Myocyte (in vitro differentiated cells): ENCODE measurements at regions not wholly inside any gene's neighbourhood (a gene's known extent, or its start where the extent isn't known, plus 50 kb on each side); places are given as distances from the start of the nearest gene placed in this dataset.

Experiments used
- DNase-seq: peaks from one replicate; pipeline ENCODE4 v3.0.0-alpha.2; 2012; ENCODE audit warnings: low read depth

DNA sequence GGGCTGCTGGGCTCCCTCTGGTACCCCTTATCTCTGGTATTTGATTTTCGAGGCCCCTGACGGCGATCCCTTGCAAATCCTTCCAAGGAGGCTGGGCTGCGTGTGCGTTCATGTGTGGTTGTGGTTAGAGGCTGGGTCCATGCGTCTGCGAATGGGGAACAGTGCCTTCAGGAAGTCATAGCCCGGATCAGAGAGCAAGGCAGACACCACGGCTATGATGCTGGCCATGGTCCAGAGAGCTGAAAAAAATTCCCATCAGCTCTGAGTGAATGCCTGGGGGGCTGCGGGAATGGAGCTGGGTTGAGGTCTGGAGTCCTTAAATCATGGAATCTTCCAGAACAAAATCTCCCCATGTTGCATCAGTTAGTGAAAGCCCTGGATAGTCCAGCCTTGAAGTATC, 145.5 kb downstream of the ACKR3 start:
- no peak for DNase-seq

- peak; percentile 15 for DNase-seq
Observed at GRCh38 chr2:236715491-236715961, 145.9 kb downstream of the ACKR3 start.

GRCh38 chr2:236717120-236717519, 147.5 kb downstream of the ACKR3 start:
- DNase-seq = no peak

DNA sequence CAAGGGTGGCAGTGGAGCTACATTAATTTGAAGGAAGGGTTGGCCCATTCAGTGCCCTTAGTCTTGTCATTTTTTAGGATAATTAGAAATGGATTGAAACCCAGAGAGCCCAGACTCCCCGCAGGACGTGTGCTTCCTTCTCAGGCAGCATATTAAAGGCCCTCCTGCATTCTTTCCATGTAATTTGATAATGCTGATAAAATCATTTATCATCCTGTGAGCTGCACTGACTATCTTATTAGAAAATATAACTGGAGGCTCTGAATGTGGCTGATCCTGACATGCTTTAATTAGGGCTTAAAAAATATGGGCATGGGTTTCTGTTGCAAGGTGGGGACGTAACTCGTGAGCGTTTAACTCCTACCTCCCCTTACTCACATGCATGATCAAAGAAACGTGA, 148.1 kb downstream of the ACKR3 start:
- no peak for DNase-seq

DNA sequence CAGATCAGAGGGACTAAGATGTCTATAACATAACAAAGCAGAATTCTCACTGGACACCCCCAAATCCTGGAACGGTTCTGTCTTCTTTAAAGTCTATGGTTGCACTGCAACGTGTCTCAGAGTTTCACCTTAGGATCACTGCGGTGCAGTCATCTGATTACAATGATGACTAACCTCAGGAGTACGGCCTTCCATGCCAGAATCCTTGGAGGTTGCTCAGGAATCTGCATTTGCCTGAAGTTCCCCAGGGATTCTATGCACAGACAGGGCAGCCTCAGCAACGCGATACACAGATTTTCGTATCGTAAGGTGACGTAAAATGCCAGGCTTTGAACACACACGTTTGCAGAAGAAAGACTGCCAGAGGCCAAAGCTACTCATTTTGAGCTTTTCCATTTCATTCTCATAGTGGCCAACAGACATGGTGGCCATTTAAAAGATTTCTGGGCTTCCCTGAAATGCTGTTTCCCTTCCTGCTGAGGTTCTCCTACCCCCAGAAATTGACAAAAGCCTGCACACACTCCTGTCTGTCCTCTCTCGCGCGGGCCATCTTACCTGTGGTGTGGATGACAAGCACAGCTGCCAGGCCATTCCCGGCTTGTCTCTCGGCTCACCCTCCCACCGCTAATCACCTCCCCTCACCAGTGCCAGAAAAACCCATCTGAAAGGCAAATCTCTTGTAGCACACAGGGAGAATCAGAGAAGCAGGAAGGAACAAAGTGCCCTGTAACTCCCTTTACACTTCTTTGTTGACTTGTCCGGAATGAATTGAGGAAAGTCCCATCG, 148.8 kb downstream of the ACKR3 start:
- DNase-seq = no peak

GRCh38 chr2:236719192-236719635, 149.6 kb downstream of the ACKR3 start:
- DNase-seq = no peak

DNA sequence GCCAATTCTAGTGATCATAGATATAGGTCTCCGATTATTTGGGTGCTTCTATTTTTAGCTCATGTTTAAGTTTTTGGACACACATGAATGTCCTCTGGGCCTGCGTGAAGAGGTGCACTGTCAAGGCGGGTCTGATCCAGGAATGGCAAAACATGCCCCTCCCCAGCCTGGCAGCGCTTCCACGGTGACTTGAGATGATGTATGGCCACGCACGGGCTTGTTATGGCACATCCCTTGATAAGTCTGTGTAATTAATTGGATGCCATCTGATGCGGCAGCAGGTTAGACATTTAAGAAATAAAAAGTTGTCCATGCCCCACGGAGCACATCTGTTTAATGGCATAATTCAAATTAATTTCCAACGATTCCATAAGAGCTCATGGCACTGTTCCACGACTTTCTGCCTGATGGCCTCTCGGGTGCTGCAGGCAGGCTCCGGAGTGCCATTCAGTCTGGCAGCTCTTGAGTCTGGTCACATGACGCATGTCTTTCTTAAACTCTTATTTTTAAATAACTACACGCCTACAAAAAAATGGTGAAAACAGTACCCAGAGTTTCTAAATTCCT, 151.4 kb downstream of the ACKR3 start:
- DNase-seq = no peak

- DNase-seq = no peak
Observed at GRCh38 chr2:236724200-236724599, 154.6 kb downstream of the ACKR3 start.

- DNase-seq = no peak
Observed at GRCh38 chr2:236726701-236727450, 157.3 kb downstream of the ACKR3 start.

DNA sequence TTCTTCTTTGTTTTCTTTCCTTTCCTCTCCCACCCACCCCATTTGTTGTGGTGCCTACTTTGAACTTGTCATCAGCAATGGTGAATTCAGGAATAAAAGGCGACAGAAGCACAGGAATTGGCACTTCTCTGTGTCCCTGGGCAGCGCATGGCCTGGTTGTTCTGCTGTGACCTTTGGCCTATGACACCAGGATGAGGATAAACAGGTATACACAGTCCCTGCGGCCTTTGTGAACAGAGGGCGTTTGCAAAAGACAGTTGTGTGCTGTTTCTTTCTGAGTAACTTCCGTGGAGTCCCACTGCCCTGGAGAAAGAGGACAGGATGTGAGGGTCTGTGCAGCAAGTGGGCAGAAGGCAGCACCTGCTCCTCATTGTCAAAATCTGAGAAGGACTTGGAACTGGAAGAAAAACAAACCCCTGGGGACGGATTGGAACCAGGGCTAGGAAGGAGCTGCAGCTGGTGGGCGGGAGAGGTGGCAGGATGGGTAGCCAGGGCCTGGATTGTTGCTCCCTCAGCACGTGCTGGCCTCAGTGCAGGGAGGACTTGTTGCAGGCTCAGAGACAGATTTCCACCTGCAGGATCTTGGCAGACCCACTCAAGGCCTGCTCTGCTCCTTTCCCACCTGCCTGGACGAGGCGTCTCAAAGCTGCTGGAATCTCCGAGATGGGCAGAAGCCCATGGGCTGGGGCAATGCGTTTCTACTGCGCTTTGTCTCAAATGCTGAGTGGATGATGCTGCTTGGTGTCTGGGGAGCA, 159.5 kb downstream of the ACKR3 start:
- no peak for DNase-seq

DNA sequence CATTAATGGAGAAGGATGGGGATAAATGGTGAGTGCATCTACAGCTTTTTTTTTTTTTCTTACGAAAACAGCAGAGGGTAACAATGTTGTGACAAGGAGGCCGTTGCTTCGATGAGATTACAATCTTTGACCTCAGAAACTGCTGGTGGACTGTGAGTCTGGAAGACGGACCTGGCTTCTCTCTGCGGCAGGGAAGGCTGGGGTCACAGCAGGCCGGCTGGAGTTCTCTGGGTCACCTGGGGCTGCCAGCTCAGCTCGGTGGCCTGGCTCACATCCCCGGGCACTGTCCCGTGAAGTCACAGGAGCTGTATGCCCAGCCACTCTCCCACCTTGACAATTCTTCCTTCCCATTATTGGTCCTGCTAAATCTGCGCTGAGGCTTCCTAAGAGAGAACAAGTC, 160.8 kb downstream of the ACKR3 start:
- DNase-seq = no peak

DNA sequence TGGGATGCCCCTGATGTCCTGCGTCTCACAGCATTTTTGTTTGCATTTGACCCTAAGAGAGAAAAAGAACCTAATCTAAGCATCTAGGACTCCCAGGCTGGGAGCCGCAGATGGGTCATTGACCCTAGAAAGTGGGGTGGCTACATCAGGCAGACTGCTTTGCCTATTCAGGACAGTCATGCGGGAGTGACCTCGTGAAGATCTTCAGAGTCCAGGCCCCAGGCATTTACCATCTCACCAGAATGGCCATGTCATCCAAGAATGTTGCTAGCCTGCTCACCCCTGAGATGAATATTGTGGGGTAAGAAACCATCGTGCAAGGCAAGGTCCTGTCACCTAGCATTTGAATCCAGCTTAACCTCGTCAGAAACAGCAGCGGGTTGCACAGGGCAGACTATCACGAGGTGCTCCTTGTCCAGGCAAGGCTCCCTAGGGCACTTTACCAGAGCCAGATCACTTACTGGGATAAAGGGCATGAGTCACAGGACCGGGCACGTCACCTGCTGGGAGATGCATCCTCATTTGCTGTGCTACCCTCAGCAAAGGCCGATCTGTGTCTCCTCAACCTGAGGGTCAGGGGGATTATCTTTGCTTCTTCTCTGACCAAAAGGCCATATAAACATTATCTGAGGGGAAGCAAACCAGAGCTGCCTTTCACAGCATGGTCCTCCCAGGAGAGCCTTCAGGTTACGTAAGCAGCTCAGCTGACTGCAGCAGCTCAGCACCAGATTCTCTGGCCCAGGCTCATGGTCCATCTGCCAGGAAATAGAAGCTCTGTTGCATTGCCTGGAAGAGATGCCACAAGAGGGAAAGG, 162.3 kb downstream of the ACKR3 start:
- DNase-seq = peak; percentile 52

- no peak for DNase-seq
Observed at GRCh38 chr2:236733156-236733555, 163.5 kb downstream of the ACKR3 start.

GRCh38 chr2:236735825-236736238, 166.2 kb downstream of the ACKR3 start:
- DNase-seq = no peak

DNA sequence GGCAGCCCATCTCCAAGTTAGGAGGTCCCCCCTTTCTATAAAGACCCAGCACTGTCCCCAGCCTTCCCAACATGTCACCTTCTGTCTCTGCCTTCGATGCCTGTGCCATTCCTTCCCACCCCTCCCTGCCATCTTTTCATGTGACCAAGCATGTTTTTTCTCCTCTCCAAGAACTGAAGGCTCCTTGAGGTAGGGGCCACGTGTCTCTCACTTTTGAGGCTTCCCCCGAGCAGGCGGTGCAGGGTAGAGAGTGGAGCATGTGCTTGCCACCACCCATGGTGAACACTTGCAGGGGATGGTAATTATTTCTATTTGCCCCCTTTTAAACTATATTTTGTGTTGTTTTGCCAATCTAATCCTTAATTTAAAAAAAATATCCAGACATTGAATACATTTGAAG, 168.4 kb downstream of the ACKR3 start:
- DNase-seq = no peak

DNA sequence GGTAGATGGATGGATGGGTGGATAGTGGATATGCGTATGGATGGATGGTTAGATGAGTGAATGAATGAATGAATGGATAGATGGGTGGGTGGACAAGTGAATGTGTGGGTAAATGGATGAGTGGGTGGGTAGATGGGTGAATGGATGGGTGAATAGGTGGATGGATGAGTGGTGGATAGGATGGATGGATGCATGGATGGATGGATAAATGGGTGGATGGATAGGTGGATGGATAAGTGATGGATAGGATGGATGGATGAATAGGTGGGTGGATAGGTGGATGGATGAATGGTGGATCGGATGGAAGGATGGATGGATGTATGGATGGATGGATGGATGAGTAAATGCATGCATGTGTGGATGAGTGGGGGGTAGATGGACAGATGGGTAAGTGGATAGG, 169.3 kb downstream of the ACKR3 start:
- no peak for DNase-seq

- DNase-seq = no peak
Observed at GRCh38 chr2:236739663-236740062, 170.0 kb downstream of the ACKR3 start.

DNA sequence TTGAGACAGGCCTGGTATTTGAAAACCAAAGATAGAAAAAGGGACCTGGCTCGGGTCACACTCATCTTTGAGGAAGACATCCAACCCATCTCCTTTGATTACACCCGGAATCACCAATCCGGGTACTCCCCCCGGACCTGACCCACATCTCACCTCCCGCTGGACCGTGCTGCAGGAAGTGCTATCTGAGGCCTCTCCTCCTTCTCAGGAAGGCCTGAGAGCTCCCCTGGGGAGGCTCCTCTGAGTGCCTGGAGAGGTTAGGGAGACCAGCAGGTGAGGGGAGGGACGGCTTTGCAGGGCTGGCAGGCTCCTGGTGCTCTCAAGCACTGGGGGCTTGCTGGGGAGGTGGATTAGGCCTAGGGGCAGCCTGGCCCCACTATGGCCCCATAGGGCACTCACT, 170.9 kb downstream of the ACKR3 start:
- no peak for DNase-seq

GRCh38 chr2:236743039-236743920, 173.7 kb downstream of the ACKR3 start:
- DNase-seq = peak; percentile 40

GRCh38 chr2:236743921-236744280, 174.3 kb downstream of the ACKR3 start:
- DNase-seq = no peak
